ENCODE measurements at regions not wholly inside any gene's neighbourhood (a gene's known extent, or its start where the extent isn't known, plus 50 kb on each side); places are given as distances from the start of the nearest gene placed in this dataset.

DNA sequence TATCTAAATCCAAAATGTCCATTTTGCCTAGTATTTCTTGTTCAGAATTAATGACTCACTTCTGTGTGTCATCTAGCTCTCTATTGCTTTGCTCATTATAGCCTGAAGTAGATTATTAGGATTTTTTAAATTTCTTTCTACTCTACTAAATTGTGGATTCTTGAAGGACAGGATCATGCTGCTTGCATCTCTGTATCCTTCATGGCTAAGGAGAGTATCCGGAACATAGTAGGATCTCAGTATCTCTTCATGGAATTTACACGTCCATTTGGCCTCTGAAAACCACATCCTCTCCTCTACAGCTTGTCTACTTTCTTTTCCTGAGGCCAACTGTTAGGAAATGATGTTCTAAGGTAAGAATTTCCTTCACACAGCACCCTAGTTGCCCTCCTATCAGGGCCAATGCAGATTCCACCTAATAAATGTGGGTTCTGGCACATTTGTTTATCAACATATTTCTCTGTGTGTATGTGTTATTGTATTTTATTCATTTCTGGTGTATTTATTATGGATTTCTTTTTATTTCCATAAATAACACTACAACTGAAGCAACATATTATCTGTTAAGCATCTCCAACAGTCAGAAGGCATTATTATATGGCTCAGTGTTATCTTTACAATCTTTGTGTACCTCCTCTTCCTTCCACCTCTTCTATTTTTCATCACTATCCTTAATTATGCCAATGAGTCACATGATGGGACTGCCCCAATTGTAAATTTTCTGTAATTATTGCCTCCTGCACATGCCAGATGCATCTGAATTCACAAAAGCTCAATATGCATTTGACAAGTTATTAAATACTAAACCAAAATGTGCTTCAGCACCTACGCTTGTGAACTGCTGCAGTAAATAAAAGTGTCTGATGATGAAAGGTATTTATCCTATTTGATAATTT is 557.8 kb upstream of the TLE4 start:
- H3K18ac ChIP-seq (ENCODE audit: extremely low read depth, low read length): no peak overlapping the region
- H4K91ac ChIP-seq (replicated peaks; ENCODE audit: insufficient read length, low read length): no peak overlapping the region
- FAIRE-seq (no peak), DNase-seq (ENCODE audit: low read depth in 1 of 2, low spot score in 2 of 2) (no peak)
- no peaks in the 10 kb centered on the region for H3K23me2 ChIP-seq (ENCODE audit: low read depth, low read length)
- 86% methylated on average over 3 of the region's 3 CpGs; no CpG with 5 or more reads in 1 of the 2 experiments for WGBS, 2 experiments (ENCODE audit: extremely low coverage in 1 of 2, insufficient coverage in 1 of 2, insufficient read length in 1 of 2, insufficient replicate concordance in 2 of 2, low coverage in 1 of 2, low lambda C conversion rate in 2 of 2, missing lambda C conversion rate in 1 of 2)
- no peak overlapping the region for H3K4me3 ChIP-seq (ENCODE audit: extremely low read depth in 1 of 4, insufficient read depth in 2 of 4, low read depth in 3 of 4, low read length in 4 of 4)
- no peak overlapping the region for H2BK12ac ChIP-seq (ENCODE audit: low read depth, low read length)
- H3K79me2 ChIP-seq (ENCODE audit: control insufficient read depth in 1 of 2, insufficient read depth in 2 of 2, low read length in 2 of 2): no peaks in the 10 kb centered on the region
- ChIA-PET CTCF (ENCODE audit: partially characterized antibody) (no interaction called here), POLR2A (ENCODE audit: partially characterized antibody) (no interaction called here)
- no peak overlapping the region for H2BK20ac ChIP-seq (ENCODE audit: low read length)
- H3K4me2 ChIP-seq (ENCODE audit: insufficient read depth in 1 of 2, low read depth in 2 of 2, low read length in 2 of 2): no peak overlapping the region
- peaks cover 0 to 3% (median 0%) of the 10 kb centered on the region in 4 experiments; a peak in 2 of 7 replicates for H3K4me1 ChIP-seq (replicated peaks in 1 of 4; ENCODE audit: control insufficient read depth in 3 of 4, insufficient read depth in 4 of 4, low read length in 3 of 4)
- H2AK5ac ChIP-seq (ENCODE audit: low read depth, low read length): no peak overlapping the region
- H4K5ac ChIP-seq (ENCODE audit: insufficient read length, low read depth, low read length): no peak overlapping the region
- H3K79me1 ChIP-seq (ENCODE audit: low read depth, low read length): no peaks in the 10 kb centered on the region
- H3K14ac ChIP-seq (ENCODE audit: insufficient read length): no peak overlapping the region
- H4K20me1 ChIP-seq (replicated peaks in 1 of 2; ENCODE audit: control insufficient read depth in 1 of 2, insufficient read depth in 2 of 2, low read length in 2 of 2): no peaks in the 10 kb centered on the region
- H3K36me3 ChIP-seq (ENCODE audit: control insufficient read depth in 2 of 4, insufficient read depth in 4 of 4, low read length in 3 of 4): no peaks in the 10 kb centered on the region
- no peaks in the 10 kb centered on the region for H3K9me3 ChIP-seq (ENCODE audit: insufficient read depth in 2 of 2, low read depth in 1 of 2, low read length in 1 of 2)
- no peaks in the 10 kb centered on the region; a peak in 1 of 7 replicates for H3K27me3 ChIP-seq (replicated peaks in 1 of 4; ENCODE audit: control insufficient read depth in 3 of 4, extremely low read depth in 1 of 4, insufficient read depth in 3 of 4, low read length in 3 of 4)
- H3K56ac ChIP-seq (replicated peaks; ENCODE audit: insufficient read length, low read depth, low read length): no peak overlapping the region
- H3K27ac ChIP-seq (ENCODE audit: low read depth, low read length): no peak overlapping the region
- no peak overlapping the region for H3K23ac ChIP-seq (ENCODE audit: insufficient read length)
- H2BK15ac ChIP-seq (ENCODE audit: low read length): no peak overlapping the region
- no peak overlapping the region for H3K4ac ChIP-seq (replicated peaks; ENCODE audit: insufficient read length, low read depth, low read length)
- H3K9ac ChIP-seq (replicated peaks in 1 of 4; ENCODE audit: extremely low read depth in 1 of 4, low read depth in 3 of 4, low read length in 3 of 4): no peak overlapping the region
- H2BK120ac ChIP-seq (replicated peaks; ENCODE audit: low read depth, low read length): no peak overlapping the region
- no peak overlapping the region for H4K8ac ChIP-seq (ENCODE audit: extremely low read depth, insufficient read depth, low read length)
- no peak overlapping the region for H2BK5ac ChIP-seq (ENCODE audit: low read depth, low read length)
- no peak overlapping the region for H2AFZ ChIP-seq (ENCODE audit: low read length)
- TF ChIP-seq EZH2 (IDR thresholded peaks at IDR 0.05; ENCODE audit: low read depth, low read length, severe bottlenecking) (no peak), SP2 (IDR thresholded peaks at IDR 0.05; ENCODE audit: low read length) (no peak), YY1 (IDR thresholded peaks at IDR 0.05; ENCODE audit: low read depth, low read length) (no peak), SAP30 (IDR thresholded peaks at IDR 0.05; ENCODE audit: insufficient read depth, insufficient replicate concordance, low read length) (no peak), TAF7 (optimal IDR thresholded peaks at IDR 0.05; ENCODE audit: borderline replicate concordance, low read depth, low read length) (no peak), RNF2 (IDR thresholded peaks at IDR 0.05; ENCODE audit: borderline replicate concordance, low read depth, low read length, missing control alignments, poor library complexity, severe bottlenecking) (no peak), GABPA (IDR thresholded peaks at IDR 0.05; ENCODE audit: borderline replicate concordance, insufficient read depth, low read length) (no peak), TEAD4 (IDR thresholded peaks at IDR 0.05; ENCODE audit: low read depth, low read length) (no peak), SIN3A (conservative IDR thresholded peaks at IDR 0.05 in 1 of 2, IDR thresholded peaks at IDR 0.05 in 1 of 2; ENCODE audit: low read depth in 1 of 2, low read length in 2 of 2) (no peak), ASH2L (IDR thresholded peaks at IDR 0.05; ENCODE audit: low read length) (no peak), KDM5A (IDR thresholded peaks at IDR 0.05; ENCODE audit: low read length) (no peak)
